ENCODE measurements at regions not wholly inside any gene's neighbourhood (a gene's known extent, or its start where the extent isn't known, plus 50 kb on each side); places are given as distances from the start of the nearest gene placed in this dataset.

GRCh38 chr6:23503173-23503572 lies 622.8 kb upstream of the NRSN1 start:
- TF ChIP-seq CTCF (IDR thresholded peaks at IDR 0.05) (no peak), POLR2A (IDR thresholded peaks at IDR 0.05) (no peak)
